SK-N-SH (cell line): ENCODE measurements at regions not wholly inside any gene's neighbourhood (a gene's known extent, or its start where the extent isn't known, plus 50 kb on each side); places are given as distances from the start of the nearest gene placed in this dataset.
A peak's percentile ranks its signal among the peaks of the same experiment; 100 is the strongest.

Experiments
- CTCF ChIA-PET: fragments of 300-600, 350-600 bp; formaldehyde crosslinking; extraction: SDS; loops from one replicate; lab custom pipeline; 2021; lab: Yijun Ruan, JAX
- POLR2A ChIA-PET: fragments of 350-600 bp; sonication (Branson Sonifier 250); formaldehyde crosslinking; extraction: SDS; loops from one replicate; lab custom pipeline; 2020; ENCODE audit warnings: antibody characterized with exemption, inconsistent platforms; lab: Yijun Ruan, JAX
- DNase-seq: peaks from one replicate; pipeline ENCODE4 v3.0.0; 2012
- H2AFZ ChIP-seq: fragments of 200-600 bp; sonication (generic); 2 replicates; pipeline ENCODE4 v1.8.1; 2016; ENCODE audit warnings: antibody characterized with exemption, mild to moderate bottlenecking, low read depth
- H3F3A ChIP-seq: fragments of 200-600 bp; sonication (generic); replicated peaks from 2 replicates; pipeline ENCODE3; 2016; ENCODE audit warnings: antibody characterized with exemption, mild to moderate bottlenecking; ENCODE audit not compliant: insufficient read depth
- H3K27ac ChIP-seq, 2 experiments: fragments of 200-500 bp in 1 of 2; fragments of 200-600 bp in 1 of 2; sonication (Bioruptor generic) in 1 of 2; sonication (generic), shearing (Covaris generic) in 1 of 2; 2 replicates each; pipeline versions ENCODE4 v1.5.1 to v1.6.1; 2014 to 2016; ENCODE audit warnings: low read depth in 2 of 2, inconsistent platforms in 1 of 2, low read length in 1 of 2, mild to moderate bottlenecking in 1 of 2, mixed read lengths in 1 of 2
- H3K27me3 ChIP-seq: fragments of 200-600 bp; sonication (generic), shearing (Covaris generic); 2 replicates; pipeline ENCODE4 v1.6.1; 2016; ENCODE audit warnings: mixed run types; ENCODE audit not compliant: insufficient read depth
- H3K36me3 ChIP-seq, 2 experiments: fragments of 200-500 bp in 1 of 2; fragments of 200-600 bp in 1 of 2; sonication (Bioruptor generic) in 1 of 2; sonication (generic) in 1 of 2; replicated peaks in 1 of 2; 2 replicates each; pipeline versions ENCODE3 to v1.5.1; 2014 to 2016; ENCODE audit warnings: low read length in 1 of 2, mild to moderate bottlenecking in 1 of 2; ENCODE audit not compliant: insufficient read depth in 2 of 2, control insufficient read depth in 1 of 2
- H3K4me1 ChIP-seq, 2 experiments: fragments of 200-500 bp in 1 of 2; fragments of 200-600 bp in 1 of 2; sonication (Bioruptor generic) in 1 of 2; sonication (generic), shearing (Covaris generic) in 1 of 2; 2 replicates each; pipeline versions ENCODE4 v1.5.1 to v1.6.1; 2014 to 2016; ENCODE audit warnings: low read depth in 1 of 2, low read length in 1 of 2, mixed run types in 1 of 2; ENCODE audit not compliant: insufficient read depth in 2 of 2, control insufficient read depth in 1 of 2
- H3K4me2 ChIP-seq: fragments of 200-600 bp; sonication (generic), shearing (Covaris generic); 2 replicates; pipeline ENCODE4 v1.6.1; 2017; ENCODE audit warnings: mixed run types
- H3K4me3 ChIP-seq, 2 experiments: fragments of 200-500 bp in 1 of 2; fragments of 200-600 bp in 1 of 2; sonication (Bioruptor generic) in 1 of 2; sonication (generic), shearing (Covaris generic) in 1 of 2; 2 replicates each; pipeline versions ENCODE4 v1.5.1 to v1.8.1; 2014 to 2016; ENCODE audit warnings: low read depth in 2 of 2, inconsistent platforms in 1 of 2, low read length in 1 of 2, mild to moderate bottlenecking in 1 of 2, mixed read lengths in 1 of 2, moderate library complexity in 1 of 2
- H3K79me2 ChIP-seq: fragments of 200-600 bp; sonication (generic); 2 replicates; pipeline ENCODE4 v1.8.1; 2017; ENCODE audit warnings: mild to moderate bottlenecking; ENCODE audit not compliant: insufficient read depth
- H3K9ac ChIP-seq: fragments of 200-600 bp; sonication (generic); 2 replicates; pipeline ENCODE4 v1.6.1; 2017; ENCODE audit warnings: mixed run types
- H3K9me2 ChIP-seq: fragments of 200-600 bp; sonication (generic); 2 replicates; pipeline ENCODE4 v1.6.1; 2017; ENCODE audit warnings: mixed run types
- H3K9me3 ChIP-seq: fragments of 200-600 bp; sonication (generic); 2 replicates; pipeline ENCODE4 v1.6.1; 2017; ENCODE audit warnings: mixed run types, mild to moderate bottlenecking, moderate library complexity
- H4K20me1 ChIP-seq: fragments of 200-600 bp; sonication (generic); 2 replicates; pipeline ENCODE4 v1.6.1; 2017; ENCODE audit warnings: mild to moderate bottlenecking, mixed run types; ENCODE audit not compliant: insufficient read depth
- EP300 ChIP-seq, 2 experiments: IDR thresholded peaks; 2 replicates each; pipeline versions ENCODE4 v1.4.0 to v1.6.1; 2012; ENCODE audit warnings: borderline replicate concordance in 1 of 2, low read depth in 1 of 2, low read length in 1 of 2
- MXI1 ChIP-seq: IDR thresholded peaks from 2 replicates; pipeline ENCODE4 v1.6.1; 2012; ENCODE audit warnings: mild to moderate bottlenecking, low read depth, low read length, improper control_type of control experiment
- NRF1 ChIP-seq: IDR thresholded peaks from 2 replicates; pipeline ENCODE4 v1.6.1; 2012; ENCODE audit warnings: low read depth, mild to moderate bottlenecking, low read length
- RAD21 ChIP-seq: IDR thresholded peaks from 2 replicates; pipeline ENCODE4 v1.6.1; 2012; ENCODE audit warnings: mild to moderate bottlenecking, low read length
- RFX5 ChIP-seq: IDR thresholded peaks from 2 replicates; pipeline ENCODE4 v1.6.1; 2012; ENCODE audit warnings: mild to moderate bottlenecking, improper control_type of control experiment, low read length
- RXRA ChIP-seq: IDR thresholded peaks from 2 replicates; pipeline ENCODE4 v1.4.0; 2012; ENCODE audit warnings: low read depth, mild to moderate bottlenecking, borderline replicate concordance
- SMC3 ChIP-seq: IDR thresholded peaks from 2 replicates; pipeline ENCODE4 v1.6.1; 2012; ENCODE audit warnings: low read depth, low read length, improper control_type of control experiment
- TCF12 ChIP-seq: IDR thresholded peaks from 2 replicates; pipeline ENCODE4 v1.4.0; 2012
- YY1 ChIP-seq: IDR thresholded peaks from 2 replicates; pipeline ENCODE4 v1.4.0; 2012; ENCODE audit warnings: low read depth, mild to moderate bottlenecking
- WGBS: methylation state at CpG from one replicate; pipeline ENCODE4 v1.1.6; 2017; ENCODE audit warnings: low lambda C conversion rate; 5-methylcytosine and 5-hydroxymethylcytosine counted together
- TF ChIP-seq, protein P1 (sequence below): IDR thresholded peaks from 2 replicates; pipeline ENCODE4; 2012
- TF ChIP-seq, protein P2 (sequence below): IDR thresholded peaks from 2 replicates; pipeline ENCODE4 v1.4.0; 2012; ENCODE audit warnings: low read depth, borderline replicate concordance
- TF ChIP-seq, protein P3 (sequence below): fragments of 150-350 bp; IDR thresholded peaks from 2 replicates; pipeline ENCODE4 v1.6.1; 2017; ENCODE audit warnings: antibody characterized with exemption, low read length, low read depth, borderline replicate concordance
- TF ChIP-seq, protein P4 (sequence below): IDR thresholded peaks from 2 replicates; pipeline ENCODE4 v1.6.1; 2012; ENCODE audit warnings: mild to moderate bottlenecking, low read depth, low read length, moderate library complexity

DNA sequence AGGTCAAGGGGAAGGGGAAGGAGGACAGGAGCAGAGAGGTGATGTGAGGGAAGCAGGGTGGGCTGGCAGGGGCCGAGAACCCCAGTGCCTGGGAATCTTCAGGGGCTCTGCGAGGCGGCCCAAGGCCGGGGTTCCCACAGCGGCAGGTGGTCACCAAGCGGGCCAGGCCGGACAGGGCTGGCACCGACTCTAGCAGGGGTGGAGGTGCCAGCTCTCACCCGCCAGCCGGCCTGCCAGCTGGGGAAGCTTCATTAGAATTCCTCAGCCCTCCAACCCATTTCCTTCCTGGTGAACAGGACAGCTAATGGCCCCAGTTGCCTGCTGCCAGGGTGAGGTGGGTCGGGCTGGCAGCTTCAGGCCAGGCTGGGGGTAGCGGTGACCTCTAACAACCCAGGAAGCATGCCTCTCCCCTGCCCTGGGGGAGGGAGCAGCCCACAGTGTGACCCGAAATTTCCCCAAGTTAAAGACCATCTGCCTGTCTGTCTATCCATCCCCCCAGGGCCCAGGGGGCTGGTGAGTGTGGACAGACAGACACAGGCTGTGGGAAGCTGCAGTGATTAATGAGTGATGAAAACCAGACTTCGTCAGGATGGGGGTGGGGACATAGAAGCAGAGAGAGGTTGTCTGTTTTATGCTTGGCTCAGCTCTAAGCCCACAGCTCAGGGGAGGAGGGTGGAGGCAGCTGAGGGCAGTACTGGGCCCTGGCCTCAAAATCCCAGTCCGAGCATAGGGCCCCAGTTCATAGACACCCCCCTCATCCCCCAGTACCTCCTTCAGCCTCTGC is 144.1 kb downstream of the ZFP36L2 start (continued):
- TF ChIP-seq NRF1 = no peak
- TF ChIP-seq EP300 (IDR thresholded peaks at IDR 0.05; ENCODE audit: borderline replicate concordance in 1 of 2, low read depth in 1 of 2, low read length in 1 of 2) = peak in 1 of 2 experiments; percentile 100; a peak in 2 of 4 replicates
- TF ChIP-seq, protein P1, sequence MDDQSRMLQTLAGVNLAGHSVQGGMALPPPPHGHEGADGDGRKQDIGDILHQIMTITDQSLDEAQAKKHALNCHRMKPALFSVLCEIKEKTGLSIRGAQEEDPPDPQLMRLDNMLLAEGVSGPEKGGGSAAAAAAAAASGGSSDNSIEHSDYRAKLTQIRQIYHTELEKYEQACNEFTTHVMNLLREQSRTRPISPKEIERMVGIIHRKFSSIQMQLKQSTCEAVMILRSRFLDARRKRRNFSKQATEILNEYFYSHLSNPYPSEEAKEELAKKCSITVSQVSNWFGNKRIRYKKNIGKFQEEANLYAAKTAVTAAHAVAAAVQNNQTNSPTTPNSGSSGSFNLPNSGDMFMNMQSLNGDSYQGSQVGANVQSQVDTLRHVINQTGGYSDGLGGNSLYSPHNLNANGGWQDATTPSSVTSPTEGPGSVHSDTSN = no peak
- TF ChIP-seq, all 33 proteins: peak for 12

DNA sequence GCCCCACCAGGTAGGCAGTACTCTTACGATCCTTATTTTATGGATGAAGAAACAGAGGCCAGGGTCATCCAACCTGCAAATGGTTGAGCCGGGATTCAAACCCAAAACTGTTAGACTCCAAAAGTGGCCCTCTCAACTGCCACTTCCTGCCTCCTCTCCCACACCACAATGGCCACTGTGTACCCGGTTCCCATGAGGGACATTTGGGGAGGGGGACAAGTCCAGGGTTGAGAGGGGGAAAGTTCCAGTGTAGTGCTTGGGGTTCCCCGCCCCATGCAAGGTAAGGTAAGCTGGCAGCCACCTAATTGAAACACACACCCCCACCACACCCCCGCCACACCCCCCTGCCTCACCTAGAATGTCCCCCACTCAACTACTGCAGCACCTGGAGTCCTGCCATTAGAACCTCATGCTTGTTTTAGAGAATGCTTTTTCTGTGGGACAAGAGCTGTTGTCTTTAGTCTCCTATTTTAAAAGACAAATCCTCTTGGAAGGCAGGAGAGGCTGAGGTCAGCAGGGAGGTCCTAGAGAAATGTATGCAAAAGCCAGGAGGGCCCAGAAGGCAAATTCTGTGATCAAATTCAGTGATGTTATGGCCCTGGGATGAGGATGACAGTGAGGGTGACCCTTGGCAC is 145.2 kb downstream of the ZFP36L2 start:
- TF ChIP-seq, protein P2, sequence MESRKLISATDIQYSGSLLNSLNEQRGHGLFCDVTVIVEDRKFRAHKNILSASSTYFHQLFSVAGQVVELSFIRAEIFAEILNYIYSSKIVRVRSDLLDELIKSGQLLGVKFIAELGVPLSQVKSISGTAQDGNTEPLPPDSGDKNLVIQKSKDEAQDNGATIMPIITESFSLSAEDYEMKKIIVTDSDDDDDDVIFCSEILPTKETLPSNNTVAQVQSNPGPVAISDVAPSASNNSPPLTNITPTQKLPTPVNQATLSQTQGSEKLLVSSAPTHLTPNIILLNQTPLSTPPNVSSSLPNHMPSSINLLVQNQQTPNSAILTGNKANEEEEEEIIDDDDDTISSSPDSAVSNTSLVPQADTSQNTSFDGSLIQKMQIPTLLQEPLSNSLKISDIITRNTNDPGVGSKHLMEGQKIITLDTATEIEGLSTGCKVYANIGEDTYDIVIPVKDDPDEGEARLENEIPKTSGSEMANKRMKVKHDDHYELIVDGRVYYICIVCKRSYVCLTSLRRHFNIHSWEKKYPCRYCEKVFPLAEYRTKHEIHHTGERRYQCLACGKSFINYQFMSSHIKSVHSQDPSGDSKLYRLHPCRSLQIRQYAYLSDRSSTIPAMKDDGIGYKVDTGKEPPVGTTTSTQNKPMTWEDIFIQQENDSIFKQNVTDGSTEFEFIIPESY = no peak
- TF ChIP-seq RXRA = no peak
- TF ChIP-seq, protein P3, sequence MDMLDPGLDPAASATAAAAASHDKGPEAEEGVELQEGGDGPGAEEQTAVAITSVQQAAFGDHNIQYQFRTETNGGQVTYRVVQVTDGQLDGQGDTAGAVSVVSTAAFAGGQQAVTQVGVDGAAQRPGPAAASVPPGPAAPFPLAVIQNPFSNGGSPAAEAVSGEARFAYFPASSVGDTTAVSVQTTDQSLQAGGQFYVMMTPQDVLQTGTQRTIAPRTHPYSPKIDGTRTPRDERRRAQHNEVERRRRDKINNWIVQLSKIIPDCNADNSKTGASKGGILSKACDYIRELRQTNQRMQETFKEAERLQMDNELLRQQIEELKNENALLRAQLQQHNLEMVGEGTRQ = no peak
- no peak for TF ChIP-seq SMC3
- TF ChIP-seq, protein P1 = no peak
- no peak for TF ChIP-seq RFX5
- no peak for TF ChIP-seq MXI1
- no peak for TF ChIP-seq RAD21
- TF ChIP-seq, protein P4, sequence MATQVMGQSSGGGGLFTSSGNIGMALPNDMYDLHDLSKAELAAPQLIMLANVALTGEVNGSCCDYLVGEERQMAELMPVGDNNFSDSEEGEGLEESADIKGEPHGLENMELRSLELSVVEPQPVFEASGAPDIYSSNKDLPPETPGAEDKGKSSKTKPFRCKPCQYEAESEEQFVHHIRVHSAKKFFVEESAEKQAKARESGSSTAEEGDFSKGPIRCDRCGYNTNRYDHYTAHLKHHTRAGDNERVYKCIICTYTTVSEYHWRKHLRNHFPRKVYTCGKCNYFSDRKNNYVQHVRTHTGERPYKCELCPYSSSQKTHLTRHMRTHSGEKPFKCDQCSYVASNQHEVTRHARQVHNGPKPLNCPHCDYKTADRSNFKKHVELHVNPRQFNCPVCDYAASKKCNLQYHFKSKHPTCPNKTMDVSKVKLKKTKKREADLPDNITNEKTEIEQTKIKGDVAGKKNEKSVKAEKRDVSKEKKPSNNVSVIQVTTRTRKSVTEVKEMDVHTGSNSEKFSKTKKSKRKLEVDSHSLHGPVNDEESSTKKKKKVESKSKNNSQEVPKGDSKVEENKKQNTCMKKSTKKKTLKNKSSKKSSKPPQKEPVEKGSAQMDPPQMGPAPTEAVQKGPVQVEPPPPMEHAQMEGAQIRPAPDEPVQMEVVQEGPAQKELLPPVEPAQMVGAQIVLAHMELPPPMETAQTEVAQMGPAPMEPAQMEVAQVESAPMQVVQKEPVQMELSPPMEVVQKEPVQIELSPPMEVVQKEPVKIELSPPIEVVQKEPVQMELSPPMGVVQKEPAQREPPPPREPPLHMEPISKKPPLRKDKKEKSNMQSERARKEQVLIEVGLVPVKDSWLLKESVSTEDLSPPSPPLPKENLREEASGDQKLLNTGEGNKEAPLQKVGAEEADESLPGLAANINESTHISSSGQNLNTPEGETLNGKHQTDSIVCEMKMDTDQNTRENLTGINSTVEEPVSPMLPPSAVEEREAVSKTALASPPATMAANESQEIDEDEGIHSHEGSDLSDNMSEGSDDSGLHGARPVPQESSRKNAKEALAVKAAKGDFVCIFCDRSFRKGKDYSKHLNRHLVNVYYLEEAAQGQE = no peak
- TF ChIP-seq EP300 (IDR thresholded peaks at IDR 0.05; ENCODE audit: borderline replicate concordance in 1 of 2, low read depth in 1 of 2, low read length in 1 of 2) = no peak
- no peak for TF ChIP-seq TCF12
- no peak for TF ChIP-seq YY1
- peaks cover 55 to 70% of the 10 kb centered on the region in 2 experiments for H3K4me1 ChIP-seq
- no peaks in the 10 kb centered on the region for H3K36me3 ChIP-seq
- no peaks in the 10 kb centered on the region for H3K27me3 ChIP-seq
- no peak overlapping the region for H3K9ac ChIP-seq
- H3K79me2 ChIP-seq = 0 out of 2 replicates have a peak, but pooled peaks cover 7% of the 10 kb centered on the region
- POLR2A ChIA-PET = interaction anchor here (3.3 kb wide), 1 partner anchor 140 kb away, joined by 13 read pairs; no protein-coding TSS in a partner anchor
- 100% methylated on average over 4 of the region's 5 CpGs for WGBS
- no peak for DNase-seq
- CTCF ChIA-PET = interaction anchor here (0.7 to 4.3 kb wide), 9 partner anchors 11 to 252 kb away, joined by 3 to 21 read pairs (median 8); partner anchors contain the start of gene ZFP36L2
- H3K9me3 ChIP-seq = no peaks in the 10 kb centered on the region
- peak overlapping the region; percentile 89 to 98 for H3K27ac ChIP-seq
- H2AFZ ChIP-seq = no peak overlapping the region
- peaks cover 41% of the 10 kb centered on the region for H3F3A ChIP-seq
- H3K4me3 ChIP-seq = no peak overlapping the region
- no peaks in the 10 kb centered on the region for H4K20me1 ChIP-seq
- no peak overlapping the region for H3K4me2 ChIP-seq
- H3K9me2 ChIP-seq = no peaks in the 10 kb centered on the region
